B cell (primary cell): ENCODE measurements at regions not wholly inside any gene's neighbourhood (a gene's known extent, or its start where the extent isn't known, plus 50 kb on each side); places are given as distances from the start of the nearest gene placed in this dataset.

Experiments
- CTCF ChIP-seq: fragments of 200-600 bp; IDR thresholded peaks from one replicate; pipeline ENCODE4 v1.8.0; 2022; ENCODE audit warnings: antibody characterized with exemption, mild to moderate bottlenecking
- EZH2 ChIP-seq: IDR thresholded peaks from 2 replicates; pipeline ENCODE4 v1.6.1; 2012; ENCODE audit warnings: borderline replicate concordance, low read depth, mild to moderate bottlenecking, moderate library complexity, low read length; ENCODE audit not compliant: insufficient read depth, poor library complexity, severe bottlenecking

GRCh38 chr3:84789961-84790360 is 168.8 kb upstream of the CADM2 start:
- TF ChIP-seq CTCF, result no peak
- no peak for TF ChIP-seq EZH2
